ENCODE measurements at regions not wholly inside any gene's neighbourhood (a gene's known extent, or its start where the extent isn't known, plus 50 kb on each side); places are given as distances from the start of the nearest gene placed in this dataset.

- DNase-seq, result no peak
Observed at GRCh38 chr6:138580801-138581200, 81.5 kb upstream of the NHSL1 start.

- DNase-seq, result no peak
Observed at GRCh38 chr6:138582573-138582972, 83.3 kb upstream of the NHSL1 start.

GRCh38 chr6:138586638-138587037 is 87.3 kb upstream of the NHSL1 start:
- no peak for DNase-seq

GRCh38 chr6:138588805-138589434 is 89.6 kb upstream of the NHSL1 start:
- peak; percentile 55 to 63 for DNase-seq

- peak; percentile 32 to 54 for DNase-seq
Observed at GRCh38 chr6:138590796-138591709, 91.8 kb upstream of the NHSL1 start.

GRCh38 chr6:138592749-138593123 is 93.4 kb upstream of the NHSL1 start:
- peak in 1 of 2 donors; percentile 17 for DNase-seq

GRCh38 chr6:138593124-138593877 is 94.0 kb upstream of the NHSL1 start:
- peak; percentile 36 to 66 for DNase-seq

- no peak for DNase-seq
Observed at GRCh38 chr6:138593909-138594757, 94.8 kb upstream of the NHSL1 start.

GRCh38 chr6:138594758-138595140 is 95.5 kb upstream of the NHSL1 start:
- no peak for DNase-seq

- DNase-seq, result no peak
Observed at GRCh38 chr6:138596126-138596525, 96.8 kb upstream of the NHSL1 start.

GRCh38 chr6:138596591-138596990 is 97.3 kb upstream of the NHSL1 start:
- no peak for DNase-seq

- no peak for DNase-seq
Observed at GRCh38 chr6:138597336-138597735, 98.0 kb upstream of the NHSL1 start.

- DNase-seq, result no peak
Observed at GRCh38 chr6:138598562-138599173, 99.4 kb upstream of the NHSL1 start.

- DNase-seq, result no peak
Observed at GRCh38 chr6:138600261-138600660, 101.0 kb upstream of the NHSL1 start.

GRCh38 chr6:138600726-138601125 is 101.4 kb upstream of the NHSL1 start:
- no peak for DNase-seq

- DNase-seq, result no peak
Observed at GRCh38 chr6:138601128-138601527, 101.8 kb upstream of the NHSL1 start.

- DNase-seq, result no peak
Observed at GRCh38 chr6:138605958-138606357, 106.7 kb upstream of the NHSL1 start.

- no peak for DNase-seq
Observed at GRCh38 chr6:138607478-138608433, 108.5 kb upstream of the NHSL1 start.

- no peak for DNase-seq
Observed at GRCh38 chr6:138608896-138609295, 109.6 kb upstream of the NHSL1 start.

- DNase-seq, result no peak
Observed at GRCh38 chr6:138609801-138610430, 110.6 kb upstream of the NHSL1 start.

All from CD4-positive, alpha-beta T cell treated with Interleukin-1 beta for 1 hour (primary cell).